Epithelial cell of esophagus (primary cell): ENCODE measurements at regions not wholly inside any gene's neighbourhood (a gene's known extent, or its start where the extent isn't known, plus 50 kb on each side); places are given as distances from the start of the nearest gene placed in this dataset.
A peak's percentile ranks its signal among the peaks of the same experiment; 100 is the strongest.

ENCODE experiments used
- DNase-seq: peaks from one replicate; pipeline ENCODE4 v3.0.0; 2010; ENCODE audit warnings: low read depth
- H3K4me3 ChIP-seq: 2 replicates; pipeline ENCODE4 v1.5.1; 2011; ENCODE audit warnings: mild to moderate bottlenecking, low read length, control low read depth
- TF ChIP-seq, protein P1 (sequence below): IDR thresholded peaks from 2 replicates; pipeline ENCODE4 v1.5.1; 2011; ENCODE audit warnings: low read depth, mild to moderate bottlenecking, low read length, control low read depth, inconsistent platforms; ENCODE audit not compliant: insufficient read depth; ENCODE audit errors: missing control alignments

DNA sequence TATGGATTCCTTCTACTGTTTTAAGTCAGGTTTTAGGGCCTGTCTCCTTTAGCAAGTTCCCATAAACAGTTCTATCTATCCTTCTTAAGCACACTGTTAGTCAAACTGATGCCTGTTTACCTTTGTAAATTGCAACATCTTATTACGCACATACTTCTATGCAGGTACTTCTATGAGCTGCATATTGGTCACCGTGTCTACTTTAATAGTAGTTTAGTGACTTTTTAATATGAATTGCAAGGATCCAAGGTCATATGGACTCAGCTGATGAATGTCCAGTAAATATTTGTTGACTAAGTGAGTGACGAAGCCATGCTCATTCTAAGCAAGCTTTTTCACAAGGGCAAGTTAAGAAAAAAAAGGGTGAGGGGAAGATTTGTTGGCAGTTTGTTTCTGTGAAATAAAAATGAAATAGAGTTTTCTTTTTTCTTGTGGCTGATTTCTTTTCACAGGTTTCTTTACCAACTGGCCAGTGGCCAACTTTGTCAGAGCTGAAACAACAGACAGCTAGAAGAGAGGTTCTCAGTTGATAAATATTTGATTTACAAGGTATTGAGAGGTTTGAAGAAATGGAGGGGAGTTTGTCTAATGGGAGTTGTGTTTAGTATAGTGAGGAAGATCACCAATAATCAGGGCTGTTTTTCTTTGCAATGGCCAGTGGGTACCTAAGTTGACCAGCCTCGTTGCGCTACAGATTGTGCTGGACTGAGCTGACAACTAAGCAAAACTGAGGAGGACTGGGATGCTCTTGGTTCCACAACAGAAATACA, 141.1 kb downstream of the SLC15A5 start:
- TF ChIP-seq, protein P1, sequence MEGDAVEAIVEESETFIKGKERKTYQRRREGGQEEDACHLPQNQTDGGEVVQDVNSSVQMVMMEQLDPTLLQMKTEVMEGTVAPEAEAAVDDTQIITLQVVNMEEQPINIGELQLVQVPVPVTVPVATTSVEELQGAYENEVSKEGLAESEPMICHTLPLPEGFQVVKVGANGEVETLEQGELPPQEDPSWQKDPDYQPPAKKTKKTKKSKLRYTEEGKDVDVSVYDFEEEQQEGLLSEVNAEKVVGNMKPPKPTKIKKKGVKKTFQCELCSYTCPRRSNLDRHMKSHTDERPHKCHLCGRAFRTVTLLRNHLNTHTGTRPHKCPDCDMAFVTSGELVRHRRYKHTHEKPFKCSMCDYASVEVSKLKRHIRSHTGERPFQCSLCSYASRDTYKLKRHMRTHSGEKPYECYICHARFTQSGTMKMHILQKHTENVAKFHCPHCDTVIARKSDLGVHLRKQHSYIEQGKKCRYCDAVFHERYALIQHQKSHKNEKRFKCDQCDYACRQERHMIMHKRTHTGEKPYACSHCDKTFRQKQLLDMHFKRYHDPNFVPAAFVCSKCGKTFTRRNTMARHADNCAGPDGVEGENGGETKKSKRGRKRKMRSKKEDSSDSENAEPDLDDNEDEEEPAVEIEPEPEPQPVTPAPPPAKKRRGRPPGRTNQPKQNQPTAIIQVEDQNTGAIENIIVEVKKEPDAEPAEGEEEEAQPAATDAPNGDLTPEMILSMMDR: no peak
- peak; percentile 58 for DNase-seq
- H3K4me3 ChIP-seq: no peak overlapping the region

DNA sequence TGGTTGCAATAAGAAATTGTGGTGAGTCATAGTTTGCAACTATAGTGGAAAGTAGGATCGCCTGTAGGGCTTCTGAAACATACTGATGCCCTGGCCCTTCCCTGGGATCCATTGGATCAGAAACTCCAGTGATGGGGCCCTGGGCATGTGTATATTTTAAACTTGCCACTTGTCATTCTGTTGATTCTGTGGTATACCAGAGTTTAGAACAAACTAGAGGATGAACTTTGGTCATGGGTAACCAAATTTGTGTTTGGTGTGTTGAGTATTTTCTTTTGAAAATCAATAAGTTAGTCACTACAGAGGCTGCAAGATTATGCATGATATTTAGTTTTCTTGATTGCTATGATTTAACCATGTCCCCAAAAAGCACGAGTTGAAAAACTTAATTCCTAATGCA, 142.2 kb downstream of the SLC15A5 start:
- TF ChIP-seq, protein P1: no peak
- H3K4me3 ChIP-seq: no peak overlapping the region
- DNase-seq: peak; percentile 13

DNA sequence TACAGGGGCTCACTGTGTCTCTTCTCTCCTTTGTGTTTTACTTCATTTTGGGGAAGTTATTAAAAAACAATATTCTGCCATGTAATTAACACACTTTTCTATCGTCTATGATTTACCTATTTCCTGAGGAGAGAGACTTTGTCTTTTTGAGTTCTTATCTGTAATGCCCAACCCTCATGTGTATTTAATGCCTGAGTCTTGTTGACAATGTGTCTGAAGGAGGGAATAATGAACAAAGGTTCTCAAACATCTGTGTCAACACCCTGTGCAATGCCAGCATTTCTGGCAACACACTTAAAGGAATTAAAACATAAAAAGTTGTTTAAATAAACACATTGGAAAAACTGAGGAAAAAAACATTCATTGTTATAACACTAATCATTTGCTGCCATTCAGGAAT, 147.1 kb downstream of the SLC15A5 start:
- DNase-seq: no peak
- H3K4me3 ChIP-seq: no peak overlapping the region
- TF ChIP-seq, protein P1: no peak

DNA sequence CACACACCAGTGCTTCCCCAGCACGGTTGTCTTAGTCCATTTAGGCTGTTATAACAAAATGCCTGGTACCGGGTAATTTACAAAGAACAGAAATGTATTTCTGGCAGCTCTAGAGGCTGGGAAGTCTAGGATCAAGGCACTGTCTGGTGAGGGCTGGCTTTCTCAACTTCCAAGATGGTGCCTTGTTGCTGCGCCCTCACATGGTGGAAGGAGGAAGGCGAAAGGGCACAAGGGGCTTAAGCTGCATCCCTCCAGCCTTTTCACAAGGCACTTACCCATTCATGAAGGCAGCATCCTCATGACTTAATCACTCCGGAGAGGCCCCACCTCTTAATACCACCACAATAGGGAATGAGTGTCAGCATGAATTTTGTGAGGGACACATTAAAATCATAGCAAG, 155.5 kb downstream of the SLC15A5 start:
- H3K4me3 ChIP-seq: no peak overlapping the region

DNA sequence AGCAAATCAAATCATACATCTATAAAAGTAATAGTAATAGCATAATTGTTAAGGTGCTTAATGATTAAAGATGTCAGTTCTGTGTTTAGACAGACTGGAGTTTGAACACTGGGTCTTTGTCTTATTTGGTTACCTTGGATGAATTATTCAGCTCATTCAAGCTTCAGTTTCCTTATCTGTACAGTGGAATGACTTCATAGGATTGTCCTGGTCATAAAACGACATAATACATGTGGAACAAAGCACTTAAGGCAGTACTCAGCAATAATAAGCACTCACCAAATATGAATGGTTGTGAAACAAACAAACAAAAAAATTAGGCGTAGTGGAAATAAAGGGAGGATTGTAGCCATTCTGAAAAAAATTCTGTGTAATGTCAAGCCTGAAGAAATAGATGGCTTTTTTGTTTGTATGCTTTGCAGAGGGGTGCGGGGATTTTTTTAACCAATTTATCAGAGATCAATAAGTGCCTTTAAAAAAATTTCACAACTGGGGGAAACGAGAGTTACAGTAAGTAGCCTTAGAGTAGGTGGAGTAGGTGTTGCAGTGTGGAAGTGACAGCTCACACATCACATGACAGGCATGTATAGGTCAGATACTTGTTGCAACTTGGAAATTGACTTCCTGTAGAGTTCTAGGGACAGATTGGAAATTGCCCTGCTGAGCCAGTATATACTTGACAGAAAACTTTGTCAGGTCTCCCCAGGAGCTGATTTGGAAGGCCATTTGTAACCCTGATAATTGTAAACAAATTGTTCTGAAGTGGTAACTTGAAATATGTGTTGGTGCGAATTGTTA, 157.7 kb downstream of the SLC15A5 start:
- peak; percentile 72 for DNase-seq
- no peak overlapping the region for H3K4me3 ChIP-seq
- TF ChIP-seq, protein P1: no peak

More for the DNA sequence above, 155.5 kb downstream of the SLC15A5 start:
- TF ChIP-seq, protein P1: no peak
- DNase-seq: no peak

DNA sequence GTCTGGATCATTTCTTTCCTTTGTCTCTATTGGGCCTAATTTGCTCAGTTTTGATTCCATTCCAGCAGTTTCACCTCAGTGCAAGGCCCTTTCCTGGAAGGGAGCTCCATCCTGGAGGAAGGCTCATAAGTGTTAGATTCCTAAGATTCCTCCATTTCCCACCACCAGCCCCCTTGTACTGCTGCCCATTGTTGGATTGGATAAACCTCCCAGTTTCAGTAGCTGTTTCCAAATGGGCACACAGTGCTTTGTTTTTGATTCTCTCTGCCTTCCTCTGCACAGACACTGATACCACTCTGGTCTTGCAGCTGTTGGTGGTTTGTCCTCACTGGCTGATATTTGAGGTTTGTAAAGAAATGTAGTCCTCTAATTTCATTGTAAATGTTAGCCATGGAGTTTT, 158.9 kb downstream of the SLC15A5 start:
- H3K4me3 ChIP-seq: no peak overlapping the region
- DNase-seq: no peak
- TF ChIP-seq, protein P1: no peak
